Mucosa of gallbladder (tissue), 1 donor: ENCODE measurements at regions not wholly inside any gene's neighbourhood (a gene's known extent, or its start where the extent isn't known, plus 50 kb on each side); places are given as distances from the start of the nearest gene placed in this dataset.
"Not testable (repeated sequence)": the region's sequence is repeated elsewhere in the genome, so short reads cannot be mapped to it uniquely, and the experiment has no call there.

ENCODE experiments used
- DNase-seq: peaks from one replicate; pipeline ENCODE4 v3.0.0-alpha.2; 2020; ENCODE audit warnings: low spot score
- donor health status: DM: no; HTN: no; CAD: no.

- DNase-seq, result peak; percentile 15
These were observed 150.2 kb upstream of the MAMLD1 start for GRCh38 chrX:150212672-150213480.

GRCh38 chrX:150213481-150214030, 149.6 kb upstream of the MAMLD1 start:
- no peak for DNase-seq

DNA sequence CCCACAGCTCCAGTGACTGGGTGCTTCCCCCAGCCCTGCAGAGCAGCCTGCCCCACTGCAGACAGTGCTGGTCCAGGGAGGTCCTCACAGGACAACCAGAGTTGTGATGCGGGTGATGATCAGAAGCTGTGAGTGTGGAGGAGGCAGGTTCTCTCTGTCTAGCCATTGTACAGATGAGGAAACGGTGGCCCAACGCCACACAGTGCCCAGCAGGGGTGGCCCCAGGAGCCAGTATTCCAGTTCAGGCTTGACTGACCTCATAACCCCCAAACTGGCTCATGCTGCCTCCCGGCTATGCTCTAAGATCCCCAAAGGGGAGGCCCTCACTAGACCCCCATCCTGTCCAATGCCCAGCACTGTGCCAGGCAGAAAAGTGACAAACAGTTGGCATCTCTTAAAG, 147.1 kb upstream of the MAMLD1 start:
- DNase-seq, result not testable (repeated sequence)

DNA sequence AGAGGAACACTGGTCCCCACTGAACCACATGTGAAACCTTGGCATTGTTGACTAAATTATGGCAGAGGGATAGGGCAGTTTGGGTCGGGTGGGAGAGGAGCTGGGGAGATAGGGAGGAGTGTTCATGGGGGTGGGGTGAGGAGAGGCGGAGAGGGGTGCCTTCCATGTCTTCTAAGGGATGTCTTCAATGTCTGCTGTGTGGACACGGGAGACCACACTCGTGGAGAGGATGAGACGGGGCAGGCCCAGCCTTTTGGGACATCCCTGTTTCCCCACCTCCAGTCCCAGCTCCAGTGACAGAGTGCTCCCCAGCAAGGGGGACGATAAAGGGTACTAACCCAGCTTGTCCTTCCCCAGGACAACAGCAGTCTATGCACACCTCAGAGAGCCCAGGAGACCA, 146.4 kb upstream of the MAMLD1 start:
- DNase-seq, result no peak

DNA sequence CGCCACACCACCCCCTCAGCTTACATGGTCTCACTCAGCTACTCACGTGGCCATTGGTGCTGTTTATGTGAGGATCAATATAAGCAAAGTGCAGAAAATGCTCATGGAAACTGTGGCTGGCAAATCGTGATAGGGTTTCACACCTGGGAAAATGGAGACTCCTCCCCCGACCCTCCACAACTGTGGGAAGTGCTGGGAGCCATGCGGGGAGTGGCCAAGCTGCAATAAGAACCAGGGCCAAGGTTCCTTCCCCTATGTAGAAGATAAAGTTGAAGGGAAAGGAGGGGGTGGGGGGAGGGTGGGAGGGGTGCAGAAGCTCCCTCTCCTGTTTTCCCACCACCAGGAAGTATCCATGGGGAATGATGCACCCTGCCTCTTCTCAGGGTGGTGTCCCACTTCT, 145.5 kb upstream of the MAMLD1 start:
- DNase-seq, result no peak

DNA sequence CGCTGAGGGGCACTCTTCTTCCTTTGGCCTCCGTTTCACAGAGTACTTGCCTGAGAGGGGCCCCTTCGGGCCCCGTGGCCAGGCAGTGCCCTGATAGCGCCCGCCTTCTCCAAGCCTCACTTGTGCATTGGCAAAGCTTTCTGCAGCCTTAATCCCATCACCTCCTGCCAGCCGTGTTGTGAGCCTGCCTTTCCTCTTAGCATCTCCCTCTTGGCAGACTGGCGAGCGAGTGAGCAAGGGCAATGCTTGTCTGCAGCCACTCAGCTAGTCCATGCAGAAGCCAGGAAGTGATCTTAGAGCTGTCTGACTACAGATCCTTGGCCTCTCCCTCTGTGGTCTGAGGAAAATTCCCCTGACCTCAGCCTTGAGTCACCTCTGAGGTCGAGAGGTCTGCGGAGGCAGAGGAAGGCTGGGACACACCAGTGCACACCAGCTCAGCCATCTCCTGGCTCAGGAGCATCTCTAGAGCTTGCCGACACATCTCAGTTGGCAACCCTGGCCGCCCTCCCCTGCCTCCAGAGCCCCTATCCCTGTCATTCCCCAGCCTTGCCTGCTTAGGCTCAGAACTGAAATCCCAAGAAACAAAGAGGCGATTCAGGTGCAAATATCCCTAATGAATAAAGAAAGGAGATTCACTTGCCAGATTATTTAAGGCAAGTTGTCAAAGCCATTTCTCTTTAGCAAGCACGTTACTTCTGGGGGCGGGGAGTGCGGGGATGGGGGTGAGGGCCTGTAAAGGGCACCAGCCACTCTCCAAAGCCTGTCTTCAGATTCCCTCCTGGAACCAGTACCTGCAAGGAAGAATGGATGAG, 143.5 kb upstream of the MAMLD1 start:
- no peak for DNase-seq

- DNase-seq, result no peak
These were observed 139.7 kb upstream of the MAMLD1 start for GRCh38 chrX:150223176-150224015.

DNA sequence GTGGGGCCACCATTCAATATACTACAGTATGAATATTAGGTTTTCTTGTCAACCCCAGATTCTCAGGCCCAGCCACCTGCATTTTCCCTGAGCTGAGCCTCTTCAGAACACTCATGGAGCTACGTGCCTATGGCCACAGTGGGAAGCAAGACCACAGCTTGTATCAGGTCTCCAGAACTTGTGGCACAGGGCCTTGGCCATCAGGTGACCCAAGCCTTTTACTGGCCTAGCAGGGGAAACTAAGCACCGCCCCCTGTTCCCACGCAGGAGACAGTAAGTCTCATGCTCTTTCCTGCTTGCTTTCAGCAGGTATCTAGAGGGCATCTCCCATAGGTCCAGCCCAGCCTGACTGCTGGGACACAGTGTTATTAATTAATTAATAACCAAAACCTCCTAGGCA, 138.4 kb upstream of the MAMLD1 start:
- DNase-seq, result no peak

DNA sequence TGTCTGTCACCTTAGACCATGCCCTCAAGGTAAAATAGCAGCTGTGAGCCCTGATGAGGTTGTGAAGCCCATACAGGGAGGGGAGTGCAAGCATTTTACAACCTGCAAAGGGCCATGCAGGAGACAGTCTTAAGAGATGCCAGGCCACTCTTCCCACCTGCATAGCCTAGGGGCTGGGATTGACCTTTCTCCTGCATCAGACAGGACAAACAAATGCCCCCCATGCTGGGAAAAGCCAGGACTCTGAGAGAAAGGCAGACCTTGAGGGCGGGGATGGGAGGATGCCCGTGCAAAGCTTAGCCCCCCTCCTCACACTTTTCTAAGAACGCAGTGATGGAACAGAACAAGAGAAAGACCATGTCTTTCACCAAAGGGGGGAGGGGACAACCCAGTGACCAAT, 137.9 kb upstream of the MAMLD1 start:
- DNase-seq, result no peak

DNA sequence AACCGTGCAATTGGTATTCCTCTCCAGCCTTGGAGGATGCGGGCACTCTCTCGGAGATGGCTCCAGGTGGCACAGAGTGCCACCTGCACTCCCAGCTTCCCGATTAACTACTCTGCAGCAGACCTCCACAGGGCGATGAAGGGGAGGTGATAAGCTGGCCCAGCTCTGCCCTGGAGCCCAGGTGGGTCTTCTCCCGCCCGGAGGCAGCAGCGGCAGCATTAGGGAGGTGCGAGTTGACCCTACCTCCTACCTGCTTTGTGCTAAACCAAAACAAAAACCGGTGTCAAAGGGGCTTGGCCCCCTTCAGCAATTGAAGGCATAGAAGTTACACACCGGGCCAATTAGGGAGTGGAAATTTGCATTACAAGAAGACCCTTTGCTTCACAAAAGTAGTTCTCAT, 137.4 kb upstream of the MAMLD1 start:
- DNase-seq, result no peak

GRCh38 chrX:150226223-150226965, 136.7 kb upstream of the MAMLD1 start:
- DNase-seq, result no peak

DNA sequence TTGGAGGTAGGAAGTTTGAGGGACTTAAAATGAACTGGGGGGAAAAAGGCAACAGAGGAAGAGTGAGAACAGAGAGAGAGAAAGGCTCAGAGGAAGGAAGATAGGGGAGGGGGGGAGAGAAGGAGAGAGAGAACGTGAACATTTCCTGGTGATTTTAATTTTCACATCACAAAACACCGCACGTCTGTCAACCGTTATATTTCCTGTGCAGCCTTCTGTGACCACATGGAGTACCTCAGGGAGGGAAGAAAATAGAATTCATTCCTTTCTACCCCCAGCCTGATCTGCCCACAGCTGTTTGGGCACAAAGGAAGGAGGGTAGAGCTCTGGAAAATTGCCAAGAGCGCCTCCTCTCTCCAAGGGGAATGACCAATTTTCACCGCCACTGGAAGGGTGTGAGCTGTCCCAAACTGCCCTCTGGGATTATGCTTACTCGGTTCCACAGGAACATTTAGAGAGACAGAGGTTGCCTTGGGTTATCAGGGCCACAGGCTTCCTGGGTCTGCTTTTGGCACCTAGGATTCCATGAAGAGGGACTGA, 135.7 kb upstream of the MAMLD1 start:
- DNase-seq, result no peak

- DNase-seq, result no peak
These were observed 135.2 kb upstream of the MAMLD1 start for GRCh38 chrX:150227873-150228410.

DNA sequence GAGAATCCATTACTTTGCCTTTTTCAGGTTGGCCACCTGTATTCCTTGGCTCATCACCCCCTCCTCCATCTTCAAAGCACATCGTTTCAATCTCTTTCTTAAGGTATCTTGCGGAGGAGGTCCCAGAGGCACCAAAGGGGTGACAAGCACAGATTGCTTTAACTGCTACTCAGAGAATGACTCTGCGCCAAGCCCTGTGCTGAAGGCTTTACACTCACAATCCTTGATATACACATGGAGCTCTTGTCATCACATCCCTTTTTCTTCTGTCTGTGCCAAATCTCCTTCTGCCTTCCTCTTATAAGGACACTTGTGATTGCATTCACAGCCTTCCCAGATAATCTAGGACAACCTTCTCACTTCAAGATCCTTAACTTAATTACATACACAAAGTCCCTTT, 134.7 kb upstream of the MAMLD1 start:
- no peak for DNase-seq

DNA sequence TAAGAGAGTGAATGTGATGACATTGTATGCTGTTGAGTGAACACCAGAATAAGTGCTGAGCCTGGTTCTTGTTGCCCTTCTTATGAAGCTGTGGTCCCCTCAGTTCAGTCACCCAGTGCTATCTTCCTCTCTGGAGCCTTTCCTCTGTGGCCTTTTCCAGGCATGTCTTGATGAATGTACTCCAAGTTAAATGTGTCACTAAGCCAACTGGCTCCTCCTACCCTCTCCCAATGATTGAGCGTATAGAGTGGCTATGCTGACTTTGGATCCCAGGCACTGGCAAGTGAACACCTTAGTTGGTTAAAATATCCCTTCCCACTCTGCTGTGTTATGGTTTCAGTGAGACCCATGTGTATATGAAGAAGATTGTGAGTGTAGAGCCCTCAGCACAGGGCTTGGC, 134.1 kb upstream of the MAMLD1 start:
- no peak for DNase-seq

- DNase-seq, result no peak
These were observed 133.6 kb upstream of the MAMLD1 start for GRCh38 chrX:150229481-150229880.

GRCh38 chrX:150230952-150231351, 132.2 kb upstream of the MAMLD1 start:
- not testable (repeated sequence) for DNase-seq

DNA sequence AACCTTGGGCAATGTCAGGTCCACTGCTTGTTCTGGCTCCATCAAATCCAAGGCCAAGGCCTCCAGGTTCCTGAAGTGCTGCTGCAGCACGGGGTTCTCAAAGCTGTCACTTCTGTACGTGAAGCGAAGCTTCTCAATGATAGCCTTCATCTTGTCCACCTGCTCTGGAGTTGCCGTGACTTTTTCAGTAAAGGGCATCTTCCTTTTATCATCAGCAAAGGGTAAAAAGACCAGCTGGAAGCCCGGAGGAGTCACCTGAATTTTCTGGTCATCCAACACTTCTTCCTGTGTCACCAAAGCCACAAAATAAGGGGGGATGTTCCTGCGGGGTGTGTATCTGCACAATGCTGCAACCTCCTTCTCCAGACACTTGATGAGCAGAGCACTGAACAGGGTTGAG, 131.7 kb upstream of the MAMLD1 start:
- DNase-seq, result not testable (repeated sequence)

DNA sequence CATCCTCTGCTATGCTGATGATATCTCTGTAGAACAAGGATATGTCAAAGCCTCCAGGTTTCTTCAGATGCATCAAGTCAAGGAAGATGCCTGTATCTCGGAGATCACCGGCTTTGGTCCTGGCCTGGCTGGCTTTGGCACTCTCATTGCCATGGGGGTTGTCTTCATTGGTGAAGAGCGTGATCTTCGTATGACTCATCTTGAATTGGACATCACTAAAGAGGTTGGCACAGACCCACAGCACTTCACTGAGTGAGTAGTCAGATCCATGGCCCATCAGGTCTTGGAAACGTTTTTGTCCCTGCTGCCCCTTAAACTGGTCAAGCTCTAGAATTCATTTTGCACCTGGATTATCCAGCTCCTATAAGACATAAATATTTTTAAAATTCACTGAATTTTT, 130.9 kb upstream of the MAMLD1 start:
- not testable (repeated sequence) for DNase-seq

DNA sequence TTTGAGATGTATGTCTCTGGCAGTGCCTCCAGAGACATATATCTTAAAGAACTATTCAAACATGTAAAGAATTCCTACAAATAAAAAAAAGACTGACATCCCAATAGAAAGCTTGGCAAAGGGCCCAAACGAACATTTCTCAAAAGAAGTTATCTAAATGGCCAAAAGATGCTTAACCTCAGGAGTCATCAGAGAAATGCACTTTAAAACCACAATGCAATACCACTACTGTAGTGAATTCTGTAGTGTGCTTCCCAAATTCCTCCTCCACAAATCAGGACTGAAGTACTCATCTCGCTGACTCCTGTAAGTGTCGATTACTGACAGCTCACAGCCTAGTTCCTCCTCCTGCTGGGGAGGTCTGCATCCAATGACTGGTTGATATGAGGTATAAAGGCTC, 129.0 kb upstream of the MAMLD1 start:
- DNase-seq, result no peak

GRCh38 chrX:150236327-150236726, 126.8 kb upstream of the MAMLD1 start:
- no peak for DNase-seq
